Osteocyte (in vitro differentiated cells): ENCODE measurements at regions not wholly inside any gene's neighbourhood (a gene's known extent, or its start where the extent isn't known, plus 50 kb on each side); places are given as distances from the start of the nearest gene placed in this dataset.
"Not testable (repeated sequence)": the region's sequence is repeated elsewhere in the genome, so short reads cannot be mapped to it uniquely, and the experiment has no call there.

Experiments
- DNase-seq: peaks from one replicate; pipeline ENCODE4 v3.0.0; 2021; ENCODE audit warnings: mixed read lengths; ENCODE audit not compliant: unreplicated experiment; ENCODE audit errors: extremely low spot score
- H3K27ac Mint-ChIP-seq: one replicate; pipeline ENCODE4 v1.8.0; 2021; ENCODE audit warnings: mild to moderate bottlenecking, mixed read lengths; ENCODE audit not compliant: unreplicated experiment
- H3K27me3 Mint-ChIP-seq: one replicate; pipeline ENCODE4 v1.8.0; 2021; ENCODE audit warnings: mixed read lengths; ENCODE audit not compliant: unreplicated experiment
- H3K36me3 Mint-ChIP-seq: one replicate; pipeline ENCODE4 v1.8.0; 2021; ENCODE audit warnings: mixed read lengths; ENCODE audit not compliant: unreplicated experiment
- H3K4me1 Mint-ChIP-seq: one replicate; pipeline ENCODE4 v1.8.0; 2021; ENCODE audit warnings: mixed read lengths; ENCODE audit not compliant: unreplicated experiment
- H3K4me3 Mint-ChIP-seq: one replicate; pipeline ENCODE4 v1.8.0; 2021; ENCODE audit warnings: mild to moderate bottlenecking, moderate library complexity, mixed read lengths; ENCODE audit not compliant: unreplicated experiment
- H3K9me3 Mint-ChIP-seq: one replicate; pipeline ENCODE4 v1.8.0; 2021; ENCODE audit warnings: mixed read lengths; ENCODE audit not compliant: unreplicated experiment
- TF ChIP-seq, protein P1 (sequence below): fragments of 200-600 bp; sonication (generic); IDR thresholded peaks from 2 replicates; pipeline ENCODE4 v1.5.0; 2021; ENCODE audit warnings: antibody characterized with exemption, mild to moderate bottlenecking, moderate library complexity

DNA sequence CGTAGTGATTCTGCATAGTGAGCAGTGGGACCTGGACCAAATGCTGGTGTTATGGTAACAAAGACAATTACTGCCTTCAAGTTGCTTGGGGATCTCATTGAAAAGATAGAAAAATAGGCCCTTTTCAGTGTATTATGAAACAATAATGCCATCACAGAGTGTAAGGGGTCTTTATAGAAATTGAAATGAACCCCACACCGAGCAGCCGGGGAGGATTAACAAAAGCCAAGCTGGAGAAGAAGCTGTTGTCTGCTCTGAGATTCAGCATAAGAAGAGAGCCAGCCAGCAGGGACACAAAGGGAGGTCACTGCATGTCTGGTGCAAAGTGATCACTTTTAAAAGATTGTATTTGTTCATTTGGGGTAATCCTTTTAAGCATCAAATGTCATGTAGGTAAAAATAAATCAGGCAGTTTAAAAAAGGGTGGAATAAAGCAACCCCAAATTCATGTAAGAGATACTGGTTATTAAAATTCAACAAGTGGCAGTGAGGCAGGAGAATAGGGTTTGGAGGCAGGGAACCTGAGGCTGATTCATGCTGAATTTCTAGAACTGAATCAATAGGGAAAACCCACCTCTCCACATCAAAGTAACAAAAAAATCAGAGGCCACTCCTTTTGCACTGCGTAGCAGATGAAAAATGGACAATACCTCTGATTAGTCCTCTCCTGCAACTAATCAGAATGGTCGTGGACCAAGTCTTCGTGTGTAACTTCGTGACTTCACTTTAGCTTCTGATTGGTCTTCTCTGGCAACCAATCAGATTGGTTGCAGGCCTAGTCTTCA is 1548.3 kb upstream of the SLC10A2 start:
- H3K4me3 Mint-ChIP-seq: no peak overlapping the region
- DNase-seq: no peak
- H3K27me3 Mint-ChIP-seq: no peaks in the 10 kb centered on the region
- H3K4me1 Mint-ChIP-seq: no peaks in the 10 kb centered on the region
- no peak overlapping the region for H3K27ac Mint-ChIP-seq
- H3K9me3 Mint-ChIP-seq: peaks cover 29% of the 10 kb centered on the region
- H3K36me3 Mint-ChIP-seq: no peaks in the 10 kb centered on the region
- TF ChIP-seq, protein P1, sequence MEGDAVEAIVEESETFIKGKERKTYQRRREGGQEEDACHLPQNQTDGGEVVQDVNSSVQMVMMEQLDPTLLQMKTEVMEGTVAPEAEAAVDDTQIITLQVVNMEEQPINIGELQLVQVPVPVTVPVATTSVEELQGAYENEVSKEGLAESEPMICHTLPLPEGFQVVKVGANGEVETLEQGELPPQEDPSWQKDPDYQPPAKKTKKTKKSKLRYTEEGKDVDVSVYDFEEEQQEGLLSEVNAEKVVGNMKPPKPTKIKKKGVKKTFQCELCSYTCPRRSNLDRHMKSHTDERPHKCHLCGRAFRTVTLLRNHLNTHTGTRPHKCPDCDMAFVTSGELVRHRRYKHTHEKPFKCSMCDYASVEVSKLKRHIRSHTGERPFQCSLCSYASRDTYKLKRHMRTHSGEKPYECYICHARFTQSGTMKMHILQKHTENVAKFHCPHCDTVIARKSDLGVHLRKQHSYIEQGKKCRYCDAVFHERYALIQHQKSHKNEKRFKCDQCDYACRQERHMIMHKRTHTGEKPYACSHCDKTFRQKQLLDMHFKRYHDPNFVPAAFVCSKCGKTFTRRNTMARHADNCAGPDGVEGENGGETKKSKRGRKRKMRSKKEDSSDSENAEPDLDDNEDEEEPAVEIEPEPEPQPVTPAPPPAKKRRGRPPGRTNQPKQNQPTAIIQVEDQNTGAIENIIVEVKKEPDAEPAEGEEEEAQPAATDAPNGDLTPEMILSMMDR: no peak

DNA sequence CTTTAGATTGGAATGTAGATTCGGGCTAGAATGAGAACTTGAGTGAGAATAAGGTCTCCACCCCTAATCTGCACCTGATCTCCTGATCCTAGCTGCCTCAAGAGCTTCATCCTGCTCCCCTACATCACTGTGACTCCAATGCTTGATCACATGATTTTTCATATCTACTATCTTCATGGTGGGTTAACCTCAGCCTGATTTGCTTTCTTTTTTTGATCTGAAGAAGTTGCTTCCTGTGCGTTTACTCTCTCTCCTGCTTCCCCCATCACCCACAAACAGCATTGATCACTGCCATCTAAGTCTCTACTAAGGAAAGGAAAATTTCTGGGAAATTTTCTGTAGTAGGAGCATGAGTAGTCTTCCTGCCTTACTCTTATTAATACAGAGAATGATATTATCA is 1542.1 kb upstream of the SLC10A2 start:
- no peaks in the 10 kb centered on the region for H3K36me3 Mint-ChIP-seq
- H3K27me3 Mint-ChIP-seq: peaks cover 2% of the 10 kb centered on the region
- no peak overlapping the region for H3K27ac Mint-ChIP-seq
- H3K4me3 Mint-ChIP-seq: no peak overlapping the region
- DNase-seq: no peak
- no peaks in the 10 kb centered on the region for H3K9me3 Mint-ChIP-seq
- H3K4me1 Mint-ChIP-seq: no peaks in the 10 kb centered on the region
- TF ChIP-seq, protein P1: no peak

GRCh38 chr13:104605435-104605834 is 1539.2 kb upstream of the SLC10A2 start:
- H3K27ac Mint-ChIP-seq, H3K4me1 Mint-ChIP-seq, H3K36me3 Mint-ChIP-seq, H3K9me3 Mint-ChIP-seq, H3K4me3 Mint-ChIP-seq, DNase-seq, H3K27me3 Mint-ChIP-seq: not testable (repeated sequence)

DNA sequence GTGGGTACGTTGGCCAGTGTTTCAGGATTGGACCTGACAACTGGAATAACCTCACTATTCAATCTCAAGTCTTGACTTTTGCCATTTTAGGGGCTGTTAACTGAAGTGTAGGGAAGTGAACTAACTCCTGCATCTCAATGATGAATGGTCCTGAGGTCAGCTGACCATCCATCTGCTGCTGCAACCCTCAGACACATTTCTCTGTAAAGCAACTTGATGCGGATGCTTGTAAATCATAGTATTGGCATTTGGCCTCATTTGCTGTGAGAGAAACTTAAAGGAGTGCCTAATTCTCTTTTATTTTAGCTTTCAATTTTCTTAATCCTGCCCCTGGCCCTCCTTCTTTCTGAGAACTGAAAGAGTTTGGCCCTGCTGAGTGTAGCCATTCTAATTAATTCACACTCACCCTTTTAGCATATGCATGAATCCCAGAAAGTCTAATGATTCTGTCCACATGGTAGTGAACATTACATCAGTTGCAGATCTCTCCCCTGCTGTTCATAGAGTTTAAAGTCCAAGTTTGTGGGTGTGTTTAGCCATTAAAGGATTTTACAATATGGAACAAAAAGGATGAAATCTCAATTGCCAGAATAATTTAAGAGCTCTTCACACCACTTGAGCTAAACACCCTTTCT is 1531.4 kb upstream of the SLC10A2 start:
- H3K9me3 Mint-ChIP-seq: no peaks in the 10 kb centered on the region

DNA sequence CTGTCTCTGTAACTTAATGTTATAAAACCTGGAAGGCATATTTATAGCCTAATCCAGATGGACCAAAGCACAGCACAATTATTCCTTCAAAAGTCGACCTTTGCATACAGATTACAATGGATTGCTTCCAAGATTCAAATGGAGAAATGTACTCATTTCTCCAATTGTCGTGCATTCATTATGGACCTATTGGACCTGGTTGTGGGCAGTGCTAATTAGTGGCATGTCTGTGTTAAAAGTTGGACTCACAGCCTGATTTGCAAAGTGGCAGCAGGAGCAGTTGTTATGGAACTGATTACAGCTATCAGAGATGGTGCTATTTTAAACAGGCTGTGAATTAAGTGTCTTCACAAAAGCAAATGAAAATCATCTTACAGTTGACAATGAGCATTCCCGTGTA is 1529.3 kb upstream of the SLC10A2 start:
- Mint-ChIP-seq H3K4me1 (peaks cover 7% of the 10 kb centered on the region), H3K27ac (no peak overlapping the region), H3K9me3 (no peaks in the 10 kb centered on the region), H3K4me3 (no peak overlapping the region), H3K27me3 (peaks cover 2% of the 10 kb centered on the region), H3K36me3 (no peaks in the 10 kb centered on the region)
- TF ChIP-seq, protein P1: no peak
- DNase-seq: no peak

More for the DNA sequence above, 1531.4 kb upstream of the SLC10A2 start:
- Mint-ChIP-seq H3K27ac (no peak overlapping the region), H3K4me3 (no peak overlapping the region), H3K27me3 (peaks cover 2% of the 10 kb centered on the region), H3K36me3 (no peaks in the 10 kb centered on the region), H3K4me1 (no peaks in the 10 kb centered on the region)
- TF ChIP-seq, protein P1: no peak
- DNase-seq: no peak
